ENCODE measurements at regions not wholly inside any gene's neighbourhood (a gene's known extent, or its start where the extent isn't known, plus 50 kb on each side); places are given as distances from the start of the nearest gene placed in this dataset.

- Mint-ChIP-seq H3K4me1 (ENCODE audit: unreplicated experiment) (peaks cover 45% of the 10 kb centered on the region), H3K4me3 (ENCODE audit: unreplicated experiment) (no peak overlapping the region), H3K27ac (ENCODE audit: unreplicated experiment) (no peak overlapping the region), H3K36me3 (ENCODE audit: low read depth, unreplicated experiment) (no peaks in the 10 kb centered on the region), H3K9me3 (ENCODE audit: unreplicated experiment) (no peaks in the 10 kb centered on the region), H3K27me3 (ENCODE audit: unreplicated experiment) (peaks cover 9% of the 10 kb centered on the region)
- no peak for TF ChIP-seq CTCF (IDR thresholded peaks at IDR 0.05; ENCODE audit: unreplicated experiment)
- no peak for DNase-seq (ENCODE audit: low spot score)
These were observed 304.9 kb upstream of the PRDM1 start for GRCh38 chr6:105781248-105781647.

DNA sequence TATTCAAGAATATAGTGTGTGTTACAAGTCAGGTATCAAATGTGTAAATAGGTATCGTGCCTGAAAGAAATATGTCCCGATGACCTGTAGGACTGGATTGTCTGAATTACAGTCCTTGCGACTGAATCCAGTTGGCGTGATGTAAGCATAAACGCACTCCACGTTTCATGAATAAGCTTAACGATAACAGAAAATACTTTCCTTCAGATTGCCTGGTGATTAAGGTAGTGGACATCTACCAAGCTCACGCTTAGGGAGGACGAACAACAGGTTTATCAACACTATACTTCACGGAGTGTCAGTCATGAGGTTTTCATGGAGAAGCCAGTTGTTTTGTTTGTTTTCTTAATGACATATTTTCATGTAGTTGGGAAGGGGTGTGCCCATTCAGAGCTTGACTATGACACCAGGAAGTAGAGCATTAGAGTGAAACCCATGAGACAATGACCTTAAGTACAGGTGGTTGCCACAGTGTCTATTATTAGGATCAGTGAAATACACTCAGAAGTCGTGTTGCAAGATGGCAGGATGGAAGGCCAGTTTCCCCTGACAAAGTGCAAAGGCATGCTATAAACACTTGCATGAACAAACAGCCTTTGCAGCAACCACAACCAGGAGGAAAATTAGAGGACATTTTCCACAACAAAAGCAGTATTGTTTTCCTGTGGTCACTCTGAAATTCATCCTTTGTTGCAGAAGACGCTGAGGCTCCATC lies 305.8 kb upstream of the PRDM1 start:
- H3K4me1 Mint-ChIP-seq (ENCODE audit: unreplicated experiment): peaks cover 38% of the 10 kb centered on the region
- H3K4me3 Mint-ChIP-seq (ENCODE audit: unreplicated experiment): no peak overlapping the region
- peaks cover 6% of the 10 kb centered on the region for H3K27me3 Mint-ChIP-seq (ENCODE audit: unreplicated experiment)
- no peak for DNase-seq (ENCODE audit: low spot score)
- H3K36me3 Mint-ChIP-seq (ENCODE audit: low read depth, unreplicated experiment): no peaks in the 10 kb centered on the region
- TF ChIP-seq CTCF (IDR thresholded peaks at IDR 0.05; ENCODE audit: unreplicated experiment): no peak
- H3K27ac Mint-ChIP-seq (ENCODE audit: unreplicated experiment): no peak overlapping the region
- peaks cover under 1% of the 10 kb centered on the region for H3K9me3 Mint-ChIP-seq (ENCODE audit: unreplicated experiment)

DNA sequence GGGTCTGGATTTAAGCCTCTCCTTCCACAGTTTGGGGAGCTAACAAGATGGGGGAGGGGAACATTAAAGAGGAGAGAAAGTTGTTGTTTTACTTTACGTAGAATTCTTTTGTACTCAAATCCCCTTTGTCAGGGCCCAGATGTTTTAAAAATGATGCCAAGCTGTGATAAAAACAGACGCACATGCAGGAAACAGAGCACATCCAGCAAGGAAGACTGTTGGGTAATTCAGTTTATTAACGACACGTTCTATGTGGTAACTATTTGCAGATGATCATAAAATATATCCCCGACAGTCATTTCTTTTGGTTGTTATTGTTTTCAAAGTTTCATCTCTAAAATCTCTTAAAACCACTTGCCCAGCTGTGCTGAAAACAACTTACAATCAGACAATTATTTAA lies 307.0 kb upstream of the PRDM1 start:
- Mint-ChIP-seq H3K27me3 (ENCODE audit: unreplicated experiment) (peaks cover 1% of the 10 kb centered on the region), H3K27ac (ENCODE audit: unreplicated experiment) (no peak overlapping the region), H3K4me1 (ENCODE audit: unreplicated experiment) (peaks cover 26% of the 10 kb centered on the region), H3K4me3 (ENCODE audit: unreplicated experiment) (no peak overlapping the region), H3K9me3 (ENCODE audit: unreplicated experiment) (peaks cover 5% of the 10 kb centered on the region), H3K36me3 (ENCODE audit: low read depth, unreplicated experiment) (no peaks in the 10 kb centered on the region)
- TF ChIP-seq CTCF (IDR thresholded peaks at IDR 0.05; ENCODE audit: unreplicated experiment): no peak
- DNase-seq (ENCODE audit: low spot score): no peak

DNA sequence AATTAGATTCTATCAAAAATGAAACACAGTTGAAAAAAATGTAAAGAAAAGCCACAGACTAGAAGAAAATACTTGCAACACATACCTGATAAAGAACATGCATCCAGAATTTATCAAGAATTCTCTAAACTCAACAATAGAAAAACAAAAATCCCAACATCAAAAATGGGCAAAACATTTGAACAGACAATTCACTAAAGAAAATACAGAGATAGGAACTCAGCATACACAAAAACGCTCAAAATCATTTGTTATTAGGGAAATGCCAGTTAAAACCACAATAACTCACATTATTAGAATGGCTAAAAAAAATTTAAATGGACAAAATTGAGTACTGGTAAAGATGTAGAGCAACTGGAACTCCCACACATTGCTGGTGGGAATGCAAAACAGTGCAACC lies 311.0 kb upstream of the PRDM1 start:
- DNase-seq (ENCODE audit: low spot score): no peak
- TF ChIP-seq CTCF (IDR thresholded peaks at IDR 0.05; ENCODE audit: unreplicated experiment): no peak
- Mint-ChIP-seq H3K36me3 (ENCODE audit: low read depth, unreplicated experiment) (no peaks in the 10 kb centered on the region), H3K4me3 (ENCODE audit: unreplicated experiment) (no peak overlapping the region), H3K4me1 (ENCODE audit: unreplicated experiment) (peaks cover 11% of the 10 kb centered on the region), H3K9me3 (ENCODE audit: unreplicated experiment) (peaks cover 5% of the 10 kb centered on the region), H3K27ac (ENCODE audit: unreplicated experiment) (no peak overlapping the region), H3K27me3 (ENCODE audit: unreplicated experiment) (peaks cover 1% of the 10 kb centered on the region)

DNA sequence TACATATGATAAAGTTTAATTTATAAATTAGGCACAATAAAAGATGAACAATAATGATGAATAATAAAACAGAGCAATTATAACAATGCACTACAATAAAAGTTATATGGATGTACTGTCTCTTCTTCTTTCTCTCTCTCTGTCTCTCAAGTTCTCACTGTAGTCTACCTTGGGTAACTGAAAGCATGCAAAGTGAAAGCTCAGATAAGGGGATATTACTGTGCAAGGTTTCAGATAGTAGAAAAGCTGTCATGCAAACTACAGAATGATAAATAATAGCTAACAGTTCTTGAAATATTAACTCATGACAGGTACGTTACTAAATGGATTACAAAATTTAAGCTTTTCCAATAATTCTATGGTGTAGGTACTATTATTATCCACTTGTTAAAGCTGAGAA lies 311.9 kb upstream of the PRDM1 start:
- peaks cover 1% of the 10 kb centered on the region for H3K27me3 Mint-ChIP-seq (ENCODE audit: unreplicated experiment)
- no peak overlapping the region for H3K4me3 Mint-ChIP-seq (ENCODE audit: unreplicated experiment)
- TF ChIP-seq CTCF (IDR thresholded peaks at IDR 0.05; ENCODE audit: unreplicated experiment): no peak
- peaks cover 5% of the 10 kb centered on the region for H3K9me3 Mint-ChIP-seq (ENCODE audit: unreplicated experiment)
- no peaks in the 10 kb centered on the region for H3K36me3 Mint-ChIP-seq (ENCODE audit: low read depth, unreplicated experiment)
- no peak for DNase-seq (ENCODE audit: low spot score)
- H3K27ac Mint-ChIP-seq (ENCODE audit: unreplicated experiment): no peak overlapping the region
- peaks cover 6% of the 10 kb centered on the region for H3K4me1 Mint-ChIP-seq (ENCODE audit: unreplicated experiment)
